Neural crest cell (in vitro differentiated cells): ENCODE measurements at regions not wholly inside any gene's neighbourhood (a gene's known extent, or its start where the extent isn't known, plus 50 kb on each side); places are given as distances from the start of the nearest gene placed in this dataset.

Source experiments
- DNase-seq: peaks from one replicate; pipeline ENCODE4 v3.0.0; 2021; ENCODE audit warnings: low read depth, mixed read lengths, low spot score
- H3K27ac Mint-ChIP-seq: one replicate; pipeline ENCODE4 v1.8.0; 2021; ENCODE audit warnings: mild to moderate bottlenecking, mixed read lengths; ENCODE audit not compliant: unreplicated experiment
- H3K27me3 Mint-ChIP-seq: 2 replicates; pipeline ENCODE4 v1.8.0; 2021; ENCODE audit warnings: low read depth, mild to moderate bottlenecking, mixed read lengths
- H3K36me3 Mint-ChIP-seq: 2 replicates; pipeline ENCODE4 v1.8.0; 2021; ENCODE audit warnings: low read depth, mild to moderate bottlenecking, mixed read lengths
- H3K4me1 Mint-ChIP-seq: 2 replicates; pipeline ENCODE4 v1.8.0; 2021; ENCODE audit warnings: mixed read lengths
- H3K4me3 Mint-ChIP-seq: one replicate; pipeline ENCODE4 v1.8.0; 2021; ENCODE audit warnings: mild to moderate bottlenecking, mixed read lengths
- H3K9me3 Mint-ChIP-seq: 2 replicates; pipeline ENCODE4 v1.8.0; 2021; ENCODE audit warnings: mixed read lengths
- CTCF ChIP-seq: fragments of 200-600 bp; sonication (generic); conservative IDR thresholded peaks from 2 replicates; pipeline ENCODE4 v1.5.0; 2021; ENCODE audit warnings: antibody characterized with exemption, mild to moderate bottlenecking

- H3K4me3 Mint-ChIP-seq: no peak overlapping the region
- no peak for TF ChIP-seq CTCF
- no peaks in the 10 kb centered on the region for H3K4me1 Mint-ChIP-seq
- H3K27me3 Mint-ChIP-seq: no peaks in the 10 kb centered on the region
- no peak for DNase-seq
- no peaks in the 10 kb centered on the region for H3K36me3 Mint-ChIP-seq
- H3K27ac Mint-ChIP-seq: no peak overlapping the region
- no peaks in the 10 kb centered on the region for H3K9me3 Mint-ChIP-seq
Observed at GRCh38 chr18:46243673-46244072, 139.5 kb downstream of the HAUS1 start.

- no peak for DNase-seq
- no peak overlapping the region for H3K27ac Mint-ChIP-seq
- peaks cover 2% of the 10 kb centered on the region for H3K36me3 Mint-ChIP-seq
- TF ChIP-seq CTCF: no peak
- H3K9me3 Mint-ChIP-seq: no peaks in the 10 kb centered on the region
- no peak overlapping the region for H3K4me3 Mint-ChIP-seq
- H3K4me1 Mint-ChIP-seq: peaks cover 17% of the 10 kb centered on the region
- H3K27me3 Mint-ChIP-seq: no peaks in the 10 kb centered on the region
Observed at GRCh38 chr18:46246101-46246500, 141.9 kb downstream of the HAUS1 start.

- no peak for TF ChIP-seq CTCF
- Mint-ChIP-seq H3K9me3 (no peaks in the 10 kb centered on the region), H3K27ac (no peak overlapping the region)
Observed at GRCh38 chr18:46247942-46248341, 143.8 kb downstream of the HAUS1 start.

GRCh38 chr18:46250084-46250811, 146.1 kb downstream of the HAUS1 start:
- TF ChIP-seq CTCF: no peak
- no peaks in the 10 kb centered on the region for H3K9me3 Mint-ChIP-seq
- H3K36me3 Mint-ChIP-seq: peaks cover 2% of the 10 kb centered on the region
- H3K27me3 Mint-ChIP-seq: no peaks in the 10 kb centered on the region
- no peak overlapping the region for H3K4me3 Mint-ChIP-seq
- no peak for DNase-seq
- H3K4me1 Mint-ChIP-seq: peaks cover 17% of the 10 kb centered on the region
- peak overlapping the region; percentile 29 for H3K27ac Mint-ChIP-seq

More at GRCh38 chr18:46247942-46248341, 143.8 kb downstream of the HAUS1 start:
- peaks cover 2% of the 10 kb centered on the region for H3K36me3 Mint-ChIP-seq
- DNase-seq: no peak
- no peaks in the 10 kb centered on the region for H3K27me3 Mint-ChIP-seq
- H3K4me3 Mint-ChIP-seq: no peak overlapping the region
- H3K4me1 Mint-ChIP-seq: peaks cover 17% of the 10 kb centered on the region

- no peak for DNase-seq
- no peaks in the 10 kb centered on the region for H3K27me3 Mint-ChIP-seq
- TF ChIP-seq CTCF: no peak
- H3K4me1 Mint-ChIP-seq: peaks cover 17% of the 10 kb centered on the region
- no peaks in the 10 kb centered on the region for H3K9me3 Mint-ChIP-seq
- no peak overlapping the region for H3K4me3 Mint-ChIP-seq
- peaks cover 2% of the 10 kb centered on the region for H3K36me3 Mint-ChIP-seq
- peak overlapping the region; percentile 29 for H3K27ac Mint-ChIP-seq
Observed at GRCh38 chr18:46250812-46251173, 146.6 kb downstream of the HAUS1 start.
